ENCODE measurements at regions not wholly inside any gene's neighbourhood (a gene's known extent, or its start where the extent isn't known, plus 50 kb on each side); places are given as distances from the start of the nearest gene placed in this dataset.
"Not testable (repeated sequence)": the region's sequence is repeated elsewhere in the genome, so short reads cannot be mapped to it uniquely, and the experiment has no call there.

DNA sequence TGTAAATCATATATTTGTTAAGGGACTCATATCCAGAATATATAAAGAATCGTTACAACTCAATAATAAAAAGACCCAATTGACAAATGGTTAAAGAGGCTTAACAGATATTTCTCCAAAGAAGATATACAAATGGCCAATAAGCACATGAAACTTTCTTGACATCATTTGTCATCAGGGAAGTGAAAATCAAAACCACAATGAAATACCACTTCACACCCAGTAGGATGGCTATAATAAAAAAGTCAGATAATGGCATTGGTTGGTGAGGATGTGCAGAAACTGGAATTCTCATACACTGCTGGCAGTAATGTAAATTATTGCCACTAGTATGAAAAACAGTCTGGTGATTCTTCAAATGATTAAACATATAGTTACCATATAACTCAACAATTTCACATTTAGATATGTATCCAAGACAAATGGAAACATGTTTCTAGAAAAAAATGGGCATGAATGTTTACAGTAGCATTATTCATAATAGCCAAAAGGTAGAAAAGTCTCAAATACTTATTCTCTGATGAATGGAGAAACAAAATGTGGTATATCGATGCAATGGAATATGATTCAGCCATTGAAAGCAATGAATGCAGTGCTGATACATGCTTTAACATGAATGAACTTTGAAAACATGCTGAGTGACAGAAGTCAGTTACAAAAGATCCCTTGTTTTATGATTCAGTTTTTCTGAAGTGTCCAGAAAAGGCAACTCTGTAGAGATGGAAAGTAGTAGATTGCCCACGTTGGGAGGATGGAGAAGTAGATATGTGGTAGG is 304.6 kb upstream of the ZEB2 start:
- DNase-seq (ENCODE audit: low read depth) = no peak

DNA sequence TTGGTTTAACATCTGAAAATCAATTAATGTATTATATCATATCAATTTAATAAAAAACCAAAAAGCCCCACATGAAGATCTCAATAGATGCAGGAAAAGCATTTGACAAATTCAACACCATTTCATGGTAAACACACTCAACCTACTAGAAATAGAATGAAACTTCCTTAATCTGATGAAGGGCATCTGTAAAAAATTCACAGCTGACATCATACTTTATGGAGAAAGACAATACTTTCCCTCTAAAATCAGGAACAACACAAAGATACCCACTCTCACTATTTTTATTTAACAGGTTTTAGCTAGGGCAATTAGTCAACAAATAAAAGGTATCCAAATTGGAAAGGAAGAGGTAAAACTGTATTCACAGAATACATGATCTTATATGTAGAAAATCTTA is 303.0 kb upstream of the ZEB2 start:
- no peak for DNase-seq (ENCODE audit: low read depth)

DNA sequence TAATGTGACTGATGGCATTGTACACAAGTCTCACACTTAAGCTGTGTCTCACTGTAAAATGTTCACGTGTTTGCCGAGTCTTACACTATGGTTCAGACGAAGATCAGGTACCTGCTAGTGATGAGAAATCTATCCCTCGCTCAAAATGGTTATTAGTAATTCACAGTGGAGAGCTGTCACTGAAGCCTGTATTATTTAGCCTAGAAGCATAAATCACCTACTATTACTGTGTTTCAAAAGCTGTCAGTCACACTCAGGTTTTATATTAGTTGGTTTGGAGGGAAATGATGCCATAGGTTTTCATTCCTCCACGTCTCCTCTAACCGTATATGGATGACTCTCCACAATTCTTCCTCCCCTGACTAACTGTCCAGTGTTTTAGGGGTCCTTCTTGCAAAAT is 292.4 kb upstream of the ZEB2 start:
- no peak for DNase-seq (ENCODE audit: low read depth)

DNA sequence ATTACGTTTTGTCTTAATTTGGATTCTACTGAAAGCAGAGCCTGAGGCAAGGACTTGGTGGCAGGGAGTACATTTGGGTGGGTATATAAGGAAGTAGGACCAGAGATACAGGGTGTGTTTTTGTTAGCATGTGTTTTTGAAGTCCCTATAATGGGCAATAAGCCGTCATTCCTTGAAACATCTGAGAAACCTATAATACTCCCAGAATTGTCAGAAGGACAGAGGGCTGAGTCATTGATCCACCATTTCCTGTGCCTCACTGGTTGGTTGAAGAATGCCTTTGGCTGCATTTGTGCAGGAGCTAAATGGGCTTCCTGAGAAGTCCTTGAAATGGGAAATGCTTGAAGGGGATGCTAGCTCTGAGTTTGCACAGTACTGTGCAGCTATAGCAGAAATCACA is 281.8 kb upstream of the ZEB2 start:
- peak; percentile 87 for DNase-seq (ENCODE audit: low read depth)

DNA sequence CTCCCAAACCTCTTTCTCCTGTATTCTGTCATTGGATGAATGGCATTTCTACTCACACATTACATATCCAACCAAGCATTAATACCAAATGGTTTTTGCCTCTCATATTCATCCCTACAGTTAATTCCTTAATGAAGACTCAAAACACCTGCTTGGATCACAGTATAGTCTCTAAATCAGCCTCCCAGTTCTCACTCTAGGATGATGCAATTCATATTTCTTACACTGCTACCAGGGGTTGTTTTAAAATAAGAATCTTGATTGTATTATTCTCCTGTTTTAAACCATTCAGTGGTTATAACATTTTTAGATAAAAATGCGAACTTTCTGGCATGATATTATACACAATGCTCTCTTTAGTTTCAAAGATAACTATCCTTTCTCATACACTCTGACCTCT is 281.4 kb upstream of the ZEB2 start:
- DNase-seq (ENCODE audit: low read depth) = no peak

DNA sequence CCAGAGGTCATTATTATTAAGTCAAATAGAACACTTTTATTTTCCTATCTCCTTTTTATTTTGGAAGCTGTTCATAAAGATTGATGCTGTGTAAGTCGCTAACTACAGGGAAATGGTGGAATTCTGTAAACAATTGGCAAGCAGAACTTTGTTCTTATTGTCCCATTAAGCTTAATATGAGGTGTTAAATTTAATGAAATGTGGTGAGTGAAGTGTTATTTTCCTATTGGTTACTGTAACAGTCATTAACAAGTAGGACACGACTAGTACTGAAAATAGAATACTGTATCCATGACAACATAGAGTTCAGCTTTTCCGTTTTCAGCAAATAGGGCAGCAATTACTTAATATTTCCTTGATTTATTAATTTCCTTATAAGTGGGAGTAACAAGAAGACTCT is 279.1 kb upstream of the ZEB2 start:
- DNase-seq (ENCODE audit: low read depth) = no peak

DNA sequence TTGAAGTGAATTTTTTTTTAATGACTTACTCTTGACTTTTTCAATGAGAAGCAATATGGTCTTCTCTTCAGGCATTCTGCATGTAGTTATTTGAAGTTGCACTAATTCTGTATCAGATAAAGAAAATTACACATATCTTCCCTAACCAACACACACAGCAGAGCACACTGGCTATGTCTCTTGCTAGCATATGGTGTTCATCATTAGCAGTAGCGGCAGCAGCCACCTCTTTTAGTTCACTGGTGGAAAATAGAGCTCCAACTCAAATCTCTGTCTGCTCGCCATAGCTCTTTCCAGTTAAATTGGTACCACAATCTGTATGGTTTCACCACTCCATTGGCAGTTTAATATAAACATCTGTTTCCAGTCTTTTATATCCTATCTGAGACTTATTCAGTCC is 278.1 kb upstream of the ZEB2 start:
- no peak for DNase-seq (ENCODE audit: low read depth)

DNA sequence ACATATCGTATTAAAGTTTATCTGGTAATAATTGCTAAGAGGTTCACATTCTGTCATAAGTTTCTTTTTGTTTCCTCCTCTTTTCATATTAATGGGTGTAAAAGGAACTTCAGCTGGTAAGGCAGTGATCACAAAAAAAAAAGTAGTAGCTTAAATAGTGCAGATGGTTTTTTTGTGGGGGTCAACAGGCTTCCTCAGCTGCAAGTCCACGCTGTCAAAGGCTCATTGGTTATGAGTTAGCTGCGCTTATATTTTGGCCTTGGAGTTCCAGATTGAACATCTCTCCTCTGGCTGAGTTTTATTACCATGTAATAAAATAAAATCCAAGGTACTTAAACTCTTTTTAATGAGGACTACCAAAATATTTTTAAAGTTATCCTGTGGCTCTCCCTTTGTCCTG is 277.0 kb upstream of the ZEB2 start:
- no peak for DNase-seq (ENCODE audit: low read depth)

DNA sequence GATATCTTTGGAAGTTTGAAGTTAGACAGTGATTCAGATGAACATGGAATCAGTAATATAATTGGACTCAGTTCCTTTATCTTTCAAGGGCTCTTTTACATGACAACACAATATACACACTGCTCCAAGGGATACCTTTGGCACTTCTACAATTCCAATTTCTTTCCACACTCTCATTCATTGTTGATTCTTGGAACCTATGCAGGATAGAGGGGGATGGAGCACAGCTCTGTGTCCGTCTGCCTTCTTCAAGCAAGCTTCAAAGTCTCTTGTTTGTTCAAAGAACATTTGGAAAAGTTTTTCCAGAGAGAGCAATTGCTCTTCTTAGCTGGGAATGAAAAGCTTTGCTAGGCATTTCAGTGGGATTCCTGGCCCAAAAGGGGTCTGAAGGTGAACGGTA is 276.2 kb upstream of the ZEB2 start:
- DNase-seq (ENCODE audit: low read depth) = no peak

DNA sequence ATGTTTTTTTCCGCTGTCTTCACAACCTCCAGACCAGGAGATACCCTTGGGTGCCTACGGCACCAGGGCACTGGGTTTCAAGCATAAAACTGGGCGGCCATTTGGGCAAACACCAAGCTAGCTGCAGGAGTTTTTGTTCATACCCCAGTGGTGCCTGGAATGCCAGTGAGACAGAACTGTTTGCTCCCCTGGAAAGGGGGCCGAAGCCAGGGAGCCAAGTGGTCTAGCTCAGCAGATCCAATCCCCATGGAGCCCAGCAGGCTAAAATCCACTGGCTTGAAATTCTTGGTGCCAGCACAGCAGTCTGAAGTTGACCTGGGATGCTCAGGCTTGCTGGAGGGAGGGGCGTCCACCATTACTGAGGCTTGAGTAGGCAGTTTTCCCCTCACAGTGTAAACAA is 265.3 kb upstream of the ZEB2 start:
- DNase-seq (ENCODE audit: low read depth) = no peak

DNA sequence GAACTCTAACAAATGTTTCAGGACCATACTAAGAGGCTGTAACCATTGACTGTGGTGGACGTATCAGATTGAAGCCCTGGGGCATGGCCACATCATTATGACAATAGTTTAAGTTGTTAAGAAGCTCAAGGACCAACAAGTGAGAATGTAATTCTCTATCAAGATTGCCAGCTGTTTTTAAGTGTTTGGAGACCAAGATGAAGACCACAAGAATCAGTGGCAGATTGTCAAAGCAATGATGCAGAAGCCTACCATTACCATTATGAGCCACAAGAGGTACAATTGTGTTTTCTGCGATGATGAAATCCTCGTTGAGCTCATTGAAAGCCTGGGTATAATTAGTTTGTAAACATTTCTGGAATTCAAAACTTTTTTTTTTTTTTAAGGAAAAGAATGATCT is 261.1 kb upstream of the ZEB2 start:
- peak; percentile 4 for DNase-seq (ENCODE audit: low read depth)

DNA sequence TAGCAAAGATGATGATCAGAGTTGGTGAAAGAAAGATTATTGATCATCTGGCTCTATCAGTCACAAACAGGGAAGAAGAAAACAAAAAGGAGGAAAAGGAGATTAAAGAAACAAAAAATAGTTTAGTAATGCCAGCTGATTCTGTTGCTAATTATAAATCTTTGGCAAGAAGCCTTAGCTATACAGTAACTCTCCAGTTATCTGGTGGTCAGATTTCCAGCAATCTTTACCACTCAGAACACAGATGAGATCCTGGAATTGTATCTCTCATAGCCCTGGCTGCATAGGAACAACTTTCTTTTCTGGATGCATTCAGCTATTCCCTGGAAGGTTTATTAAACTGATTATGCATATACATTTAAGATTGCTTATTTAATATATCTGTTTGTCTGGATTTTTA is 256.8 kb upstream of the ZEB2 start:
- DNase-seq (ENCODE audit: low read depth) = no peak

DNA sequence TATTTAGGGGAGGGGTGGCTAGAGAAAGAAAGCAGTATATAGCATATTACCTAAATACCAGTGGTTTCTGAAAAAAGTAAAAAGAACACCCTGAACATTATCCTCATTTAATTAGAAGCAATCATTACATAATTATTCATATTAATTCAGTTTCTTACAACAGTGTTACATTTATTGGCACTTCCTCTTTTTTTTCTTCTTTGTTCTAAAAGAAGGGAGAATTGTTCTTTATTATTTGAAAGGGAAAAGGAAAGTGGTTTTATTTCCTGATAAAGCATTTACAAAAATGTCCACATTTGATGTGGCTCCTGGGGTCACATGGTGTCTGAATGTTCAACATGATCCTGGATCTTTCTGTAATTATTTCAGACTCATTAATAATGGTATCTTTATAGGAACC is 254.9 kb upstream of the ZEB2 start:
- no peak for DNase-seq (ENCODE audit: low read depth)

DNA sequence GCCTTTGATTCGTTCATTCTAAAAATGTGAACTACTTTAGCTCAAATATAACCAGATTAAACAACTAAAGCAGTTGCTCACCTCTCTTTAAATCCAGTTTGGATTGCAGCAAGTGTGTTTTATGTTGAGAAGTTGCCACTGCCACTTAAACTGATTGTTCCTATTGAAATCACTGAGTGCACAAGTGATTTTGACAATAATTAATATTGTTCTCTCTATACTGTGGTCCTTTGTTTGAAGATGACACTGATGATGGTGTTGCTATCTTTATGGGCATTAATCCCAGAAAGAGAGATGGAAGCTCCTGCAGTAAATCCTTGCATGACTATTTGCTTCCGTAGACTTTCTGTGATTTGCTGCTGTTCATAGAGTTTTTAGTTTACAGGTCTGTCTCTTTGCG is 251.4 kb upstream of the ZEB2 start:
- DNase-seq (ENCODE audit: low read depth) = no peak

DNA sequence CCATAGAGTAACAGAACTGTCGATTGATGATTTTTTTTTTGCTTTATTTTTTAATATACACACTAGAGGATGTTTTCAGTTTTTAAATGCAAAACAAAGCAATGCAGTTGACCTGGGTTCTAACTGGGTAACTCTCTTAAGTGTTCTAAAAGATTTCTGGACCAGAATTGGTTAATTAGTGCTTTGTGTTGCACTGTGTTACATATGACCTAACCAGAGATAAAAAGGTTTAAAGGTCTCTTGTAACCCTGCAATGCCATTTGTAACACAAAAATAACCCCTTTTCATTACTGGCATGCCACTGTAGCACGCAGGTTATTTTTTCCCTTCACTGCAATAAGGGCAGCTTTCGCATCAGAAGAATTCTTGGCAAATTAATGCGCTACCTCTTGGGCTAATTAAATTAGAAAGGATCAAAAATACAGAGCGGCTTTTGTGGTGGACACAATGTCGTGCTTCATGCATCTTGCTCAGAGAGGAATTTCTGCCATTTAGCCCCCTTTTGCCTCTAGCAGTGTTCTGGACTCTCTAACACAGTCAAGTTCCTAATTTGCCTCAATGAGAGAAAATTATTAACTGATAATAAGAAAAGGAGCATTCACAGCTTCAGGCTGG is 250.8 kb upstream of the ZEB2 start:
- no peak for DNase-seq (ENCODE audit: low read depth)

DNA sequence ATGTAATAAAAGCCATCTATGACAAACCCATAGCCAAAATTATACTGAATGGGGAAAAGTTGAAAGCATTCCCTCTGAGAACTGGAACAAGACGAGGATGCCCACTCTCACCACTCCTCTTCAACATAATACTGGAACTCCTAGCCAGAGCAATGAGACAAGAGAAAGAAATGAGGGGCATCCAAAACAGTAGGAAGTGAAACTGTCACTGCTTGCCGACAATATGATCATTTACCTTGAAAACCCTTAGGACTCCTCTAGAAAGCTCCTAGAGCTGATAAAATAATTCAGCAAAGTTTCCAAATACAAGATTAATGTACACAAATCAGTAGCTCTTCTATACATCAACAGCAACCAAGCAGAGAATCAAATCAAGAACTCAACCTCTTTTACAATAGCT is 241.0 kb upstream of the ZEB2 start:
- DNase-seq (ENCODE audit: low read depth) = not testable (repeated sequence)

DNA sequence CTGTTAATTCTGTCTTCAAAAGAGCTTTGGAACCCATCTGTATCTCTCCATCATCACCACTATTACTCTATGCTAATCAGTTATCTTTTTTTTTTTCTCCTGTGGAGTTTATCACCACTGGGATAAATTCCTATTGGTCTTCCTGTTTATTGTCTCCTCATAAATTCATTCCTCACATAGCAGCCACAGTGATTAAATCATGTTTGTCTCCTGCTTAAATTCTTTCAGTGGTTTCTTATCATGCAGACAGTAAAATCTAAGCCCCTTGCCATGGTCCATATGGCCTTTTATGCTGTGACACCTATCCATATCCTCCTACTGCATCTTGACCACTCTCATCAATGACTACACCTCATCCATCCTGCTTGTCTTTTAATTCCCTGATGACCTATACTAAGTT is 239.8 kb upstream of the ZEB2 start:
- DNase-seq (ENCODE audit: low read depth) = no peak

DNA sequence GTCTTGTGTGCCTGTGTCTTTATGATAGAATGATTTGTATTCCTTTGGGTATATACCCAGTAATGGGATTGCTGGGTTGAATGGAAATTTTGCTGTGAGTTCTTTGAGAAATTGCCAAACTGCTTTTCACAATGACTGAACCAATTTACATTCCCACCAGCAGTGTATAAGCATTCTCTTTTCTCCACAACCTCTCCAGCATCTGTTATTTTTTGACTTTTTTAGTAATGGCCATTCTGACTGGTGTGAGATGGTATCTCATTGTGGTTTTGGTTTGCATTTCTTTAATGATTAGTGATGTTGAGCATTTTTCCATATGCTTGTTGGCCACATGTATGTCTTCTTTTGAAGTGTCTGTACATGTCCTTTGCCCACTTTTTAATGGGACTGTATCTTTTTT is 238.3 kb upstream of the ZEB2 start:
- DNase-seq (ENCODE audit: low read depth) = not testable (repeated sequence)

DNA sequence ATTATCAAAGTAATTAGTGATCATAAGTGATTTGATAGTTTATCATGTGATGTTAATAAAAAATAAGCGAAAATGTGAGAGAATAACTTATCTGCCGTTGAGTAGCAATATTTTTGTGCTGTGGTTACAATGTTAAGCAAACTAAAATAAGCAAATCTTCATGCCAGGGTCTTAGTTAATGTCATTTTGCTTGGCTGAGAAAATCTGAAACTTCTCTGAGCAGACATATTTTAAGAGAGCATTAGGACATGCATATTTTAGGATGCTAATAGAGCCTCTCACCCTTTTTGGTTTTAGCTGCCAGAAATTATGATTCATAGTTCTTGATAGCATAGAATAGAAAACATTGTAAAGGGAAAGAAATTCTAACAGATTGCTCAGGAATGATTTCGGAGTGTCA is 233.5 kb upstream of the ZEB2 start:
- no peak for DNase-seq (ENCODE audit: low read depth)

DNA sequence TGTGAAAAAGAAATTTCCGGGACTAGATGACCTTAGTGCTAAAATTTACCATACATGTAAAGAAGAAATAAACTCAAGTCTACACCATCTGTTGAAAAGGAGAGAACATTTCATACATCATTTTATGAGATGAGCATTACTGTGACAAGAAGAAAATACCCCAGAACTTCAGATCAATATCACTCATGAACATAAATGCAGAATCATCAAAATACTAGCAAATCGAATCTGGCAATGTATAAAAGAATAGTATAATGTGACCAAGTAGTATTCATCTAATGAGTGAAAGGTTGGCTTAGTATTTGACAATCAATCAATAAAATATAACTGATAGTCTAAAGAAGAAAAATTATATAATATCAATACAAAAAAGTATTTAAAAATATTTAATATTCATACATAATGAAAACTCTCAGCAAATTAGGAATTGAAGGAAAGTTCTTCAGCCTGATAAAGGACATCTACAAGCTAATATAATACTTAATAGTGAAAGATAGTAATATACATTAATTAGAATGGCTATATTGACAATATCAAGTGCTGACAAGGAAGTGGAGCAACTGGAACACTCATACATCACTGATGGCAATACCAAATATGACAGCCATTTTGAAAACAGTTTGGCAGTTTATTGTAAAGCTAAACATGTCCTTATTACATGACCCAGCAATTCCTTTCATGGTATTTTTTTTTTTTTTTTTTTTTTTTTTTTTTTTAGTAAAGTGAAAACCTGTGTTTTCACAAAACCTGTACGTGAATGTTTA is 231.4 kb upstream of the ZEB2 start:
- no peak for DNase-seq (ENCODE audit: low read depth)

DNA sequence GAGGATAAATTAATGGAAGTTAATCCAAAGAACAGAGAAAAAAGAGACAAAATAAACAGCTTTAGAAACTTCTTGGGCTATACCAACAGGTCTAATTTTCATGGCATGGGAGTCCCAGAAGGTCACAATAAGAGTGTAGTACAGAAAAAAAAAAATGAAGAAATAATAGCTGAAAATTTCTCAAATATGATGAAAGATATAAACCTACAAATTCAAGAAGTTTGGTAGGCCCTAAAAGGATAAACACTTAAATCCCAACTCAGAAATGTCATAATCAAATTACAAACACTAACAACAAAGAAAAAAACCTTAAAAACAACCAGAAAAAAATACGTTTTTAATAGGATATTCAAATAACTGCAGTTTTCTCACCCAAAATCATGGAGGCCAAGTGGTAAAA is 229.3 kb upstream of the ZEB2 start:
- no peak for DNase-seq (ENCODE audit: low read depth)

DNA sequence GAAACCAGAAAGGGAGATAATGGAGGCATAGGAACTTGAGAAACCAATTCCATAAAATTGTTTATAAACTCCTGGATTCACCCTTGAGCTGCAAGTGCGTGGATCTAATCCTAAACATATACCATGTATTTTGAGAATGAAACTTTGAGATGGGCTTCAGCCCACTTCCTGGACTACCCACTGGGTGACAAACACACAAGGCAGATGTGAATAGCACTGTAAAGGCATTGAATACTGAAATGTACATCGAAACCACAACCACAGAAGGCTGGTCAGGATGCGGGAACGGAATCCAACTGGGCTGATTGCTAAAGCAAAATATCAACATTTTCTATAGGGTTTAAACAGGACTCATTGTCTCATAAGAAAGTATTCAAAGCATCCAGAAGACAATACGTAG is 228.5 kb upstream of the ZEB2 start:
- no peak for DNase-seq (ENCODE audit: low read depth)

DNA sequence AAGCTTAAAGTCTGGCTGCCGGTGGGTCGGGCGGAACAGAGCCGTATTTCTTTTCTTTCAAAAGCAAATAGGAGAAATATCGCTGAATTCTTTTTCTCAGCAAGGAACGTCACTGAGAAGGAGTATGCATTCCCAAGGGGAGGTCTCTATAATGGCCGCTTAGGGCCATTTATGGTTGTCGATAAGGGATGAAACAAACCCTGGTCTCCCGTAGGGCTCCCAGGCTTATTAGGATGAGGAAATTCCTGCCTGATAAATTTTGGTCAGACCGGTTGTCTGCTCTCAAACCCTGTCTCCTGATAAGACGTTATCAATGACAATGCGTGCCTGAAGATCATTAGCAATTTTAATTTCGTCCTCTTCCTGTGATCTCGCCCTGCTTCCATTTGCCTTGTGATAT is 227.7 kb upstream of the ZEB2 start:
- no peak for DNase-seq (ENCODE audit: low read depth)
